Esophagus squamous epithelium (tissue), 5 donors: ENCODE measurements at regions not wholly inside any gene's neighbourhood (a gene's known extent, or its start where the extent isn't known, plus 50 kb on each side); places are given as distances from the start of the nearest gene placed in this dataset.

Experiments
- DNase-seq: peaks from one replicate; lab custom pipeline; 2025; lab: John Stamatoyannopoulos, UW
- H3K27ac ChIP-seq, 4 donors: fragments of 200-600 bp; sonication (generic); one replicate each; pipeline ENCODE4 v1.5.1; 2016 to 2019; ENCODE audit warnings: mild to moderate bottlenecking in 1 of 4
- H3K27me3 ChIP-seq, 4 donors: fragments of 200-600 bp; sonication (generic); 1 replicate in 3 of 4; 2 replicates in 1 of 4; pipeline versions ENCODE4 v1.5.1 to v1.6.0; 2017 to 2021; ENCODE audit warnings: antibody characterized with exemption in 1 of 4
- H3K36me3 ChIP-seq, 3 donors: fragments of 200-600 bp; sonication (generic); one replicate each; pipeline ENCODE4 v1.5.1; 2016 to 2019
- H3K4me1 ChIP-seq, 3 donors: fragments of 200-600 bp; sonication (generic); one replicate each; pipeline ENCODE4 v1.5.1; 2017 to 2019
- H3K4me3 ChIP-seq, 4 donors: fragments of 200-600 bp; sonication (generic); 1 replicate in 3 of 4; 2 replicates in 1 of 4; pipeline ENCODE4 v1.5.1; 2016 to 2019; ENCODE audit warnings: mild to moderate bottlenecking in 2 of 4, moderate library complexity in 1 of 4
- H3K9me3 ChIP-seq, 3 donors: fragments of 200-600 bp; sonication (generic); one replicate each; pipeline ENCODE4 v1.5.1; 2016 to 2019
- POLR2A ChIP-seq, 4 donors: fragments of 450-650 bp; IDR thresholded peaks; one replicate each; pipeline ENCODE4 v1.6.1; 2017; ENCODE audit warnings: antibody characterized with exemption in 4 of 4, mild to moderate bottlenecking in 4 of 4, moderate library complexity in 3 of 4
- WGBS, 2 donors: methylation state at CpG; one replicate each; pipeline ENCODE4 v1.1.5; 2018; 5-methylcytosine and 5-hydroxymethylcytosine counted together
- intact Hi-C: fragments of 100-400 bp; cut with DNase I; formaldehyde crosslinking; loops from one replicate; pipeline ENCODE4 v1.15.0; 2022
- TF ChIP-seq, protein P1 (sequence below), 6 experiments: fragments of 450-650 bp in 4 of 6; fragments of 200-600 bp in 2 of 6; sonication (generic) in 2 of 6; IDR thresholded peaks; one replicate each; pipeline ENCODE4 v1.5.1; 2016 to 2019; ENCODE audit warnings: antibody characterized with exemption in 6 of 6, mild to moderate bottlenecking in 4 of 6, moderate library complexity in 4 of 6
- donor health status: DM: yes; HTN: yes; CAD: no.

DNA sequence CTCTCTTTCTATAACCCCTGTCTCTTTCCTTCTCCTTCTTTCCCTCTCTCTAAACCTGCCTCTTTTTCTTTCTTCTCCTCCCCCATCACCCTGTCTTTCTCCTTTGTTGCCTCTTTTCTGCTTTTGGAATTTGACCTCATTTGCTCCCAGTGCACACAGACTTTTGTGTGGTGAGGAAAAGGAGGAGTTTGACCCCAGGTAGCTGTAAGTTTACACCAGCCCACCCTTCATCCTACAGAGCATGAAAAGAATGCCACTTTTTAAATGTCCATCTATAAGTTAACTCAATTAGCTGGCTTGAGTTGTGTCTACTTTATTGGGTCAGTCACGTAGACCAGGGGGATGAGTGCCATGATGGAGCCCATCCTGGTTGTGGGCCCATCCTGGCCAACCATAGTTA lies 146.8 kb upstream of the SLC38A2 start:
- TF ChIP-seq POLR2A (IDR thresholded peaks at IDR 0.05) = no peak
- TF ChIP-seq, protein P1, sequence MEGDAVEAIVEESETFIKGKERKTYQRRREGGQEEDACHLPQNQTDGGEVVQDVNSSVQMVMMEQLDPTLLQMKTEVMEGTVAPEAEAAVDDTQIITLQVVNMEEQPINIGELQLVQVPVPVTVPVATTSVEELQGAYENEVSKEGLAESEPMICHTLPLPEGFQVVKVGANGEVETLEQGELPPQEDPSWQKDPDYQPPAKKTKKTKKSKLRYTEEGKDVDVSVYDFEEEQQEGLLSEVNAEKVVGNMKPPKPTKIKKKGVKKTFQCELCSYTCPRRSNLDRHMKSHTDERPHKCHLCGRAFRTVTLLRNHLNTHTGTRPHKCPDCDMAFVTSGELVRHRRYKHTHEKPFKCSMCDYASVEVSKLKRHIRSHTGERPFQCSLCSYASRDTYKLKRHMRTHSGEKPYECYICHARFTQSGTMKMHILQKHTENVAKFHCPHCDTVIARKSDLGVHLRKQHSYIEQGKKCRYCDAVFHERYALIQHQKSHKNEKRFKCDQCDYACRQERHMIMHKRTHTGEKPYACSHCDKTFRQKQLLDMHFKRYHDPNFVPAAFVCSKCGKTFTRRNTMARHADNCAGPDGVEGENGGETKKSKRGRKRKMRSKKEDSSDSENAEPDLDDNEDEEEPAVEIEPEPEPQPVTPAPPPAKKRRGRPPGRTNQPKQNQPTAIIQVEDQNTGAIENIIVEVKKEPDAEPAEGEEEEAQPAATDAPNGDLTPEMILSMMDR (IDR thresholded peaks at IDR 0.05) = no peak
- intact Hi-C loops = no loop called here
- 90 to 94% methylated on average over 1 of the region's 1 CpG for WGBS, 2 donors
- no peak for DNase-seq
- Histone ChIP-seq H3K27me3 (no peaks in the 10 kb centered on the region), H3K4me3 (no peak overlapping the region), H3K27ac (peak overlapping the region; percentile 16 to 81 (median 76)), H3K4me1 (peaks cover 16 to 79% (median 31%) of the 10 kb centered on the region in 3 donors), H3K36me3 (no peaks in the 10 kb centered on the region), H3K9me3 (no peaks in the 10 kb centered on the region)

DNA sequence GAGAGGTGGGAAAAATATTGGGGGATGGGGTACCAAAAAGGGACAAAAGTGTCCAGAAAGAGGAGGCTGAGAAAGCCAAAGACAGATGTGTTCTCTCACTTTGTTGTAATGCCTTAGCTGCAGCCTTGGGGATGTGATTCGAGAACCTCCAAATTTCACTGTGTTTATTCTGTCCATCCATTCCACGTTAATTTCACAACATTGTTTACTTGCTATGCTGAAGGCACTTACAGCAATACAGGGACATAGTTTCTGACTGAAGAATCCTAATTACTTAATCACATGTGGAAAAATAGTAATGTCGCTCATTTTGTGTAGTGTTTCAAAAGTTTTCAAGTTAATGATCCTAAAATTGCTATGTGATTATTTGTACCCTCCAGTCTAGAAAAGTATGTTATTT lies 146.2 kb upstream of the SLC38A2 start:
- H3K36me3 ChIP-seq = no peaks in the 10 kb centered on the region
- intact Hi-C loops = no loop called here
- H3K27me3 ChIP-seq = no peaks in the 10 kb centered on the region
- TF ChIP-seq, protein P1 (IDR thresholded peaks at IDR 0.05) = no peak
- no peak for TF ChIP-seq POLR2A (IDR thresholded peaks at IDR 0.05)
- WGBS, 2 donors = 62 to 92% methylated on average over 3 of the region's 3 CpGs
- no peak overlapping the region for H3K4me3 ChIP-seq
- no peaks in the 10 kb centered on the region for H3K9me3 ChIP-seq
- H3K27ac ChIP-seq = peak overlapping the region; percentile 16 to 80 (median 61)
- no peak for DNase-seq
- peaks cover 12 to 72% (median 24%) of the 10 kb centered on the region in 3 donors for H3K4me1 ChIP-seq

DNA sequence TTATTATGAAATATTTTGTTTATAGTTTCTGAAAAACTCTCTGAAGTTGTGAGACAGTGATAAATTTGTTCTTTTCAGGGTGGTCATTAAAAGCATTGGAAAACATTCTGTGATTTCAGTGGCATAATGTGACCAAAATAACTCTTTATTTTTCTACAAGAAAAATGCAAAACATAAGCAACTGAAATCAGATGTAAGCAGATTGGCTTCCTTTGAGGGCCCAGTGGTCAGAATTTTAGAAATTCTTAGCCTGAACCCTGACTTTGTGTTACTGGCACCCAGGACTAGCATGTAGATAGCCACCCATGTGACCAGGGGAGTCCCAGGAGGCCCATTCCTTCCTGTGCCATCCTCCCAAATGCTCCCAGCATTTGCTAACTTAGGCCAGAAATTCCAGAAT lies 145.6 kb upstream of the SLC38A2 start:
- no peaks in the 10 kb centered on the region for H3K9me3 ChIP-seq
- no peaks in the 10 kb centered on the region for H3K27me3 ChIP-seq
- H3K27ac ChIP-seq = peak overlapping the region in 3 of 4 donors; percentile 35 to 80 (median 72)
- TF ChIP-seq, protein P1 (IDR thresholded peaks at IDR 0.05) = no peak
- no peak for TF ChIP-seq POLR2A (IDR thresholded peaks at IDR 0.05)
- intact Hi-C loops = no loop called here
- H3K36me3 ChIP-seq = no peaks in the 10 kb centered on the region
- H3K4me3 ChIP-seq = no peak overlapping the region
- no peak for DNase-seq
- peaks cover 8 to 66% (median 21%) of the 10 kb centered on the region in 3 donors for H3K4me1 ChIP-seq

DNA sequence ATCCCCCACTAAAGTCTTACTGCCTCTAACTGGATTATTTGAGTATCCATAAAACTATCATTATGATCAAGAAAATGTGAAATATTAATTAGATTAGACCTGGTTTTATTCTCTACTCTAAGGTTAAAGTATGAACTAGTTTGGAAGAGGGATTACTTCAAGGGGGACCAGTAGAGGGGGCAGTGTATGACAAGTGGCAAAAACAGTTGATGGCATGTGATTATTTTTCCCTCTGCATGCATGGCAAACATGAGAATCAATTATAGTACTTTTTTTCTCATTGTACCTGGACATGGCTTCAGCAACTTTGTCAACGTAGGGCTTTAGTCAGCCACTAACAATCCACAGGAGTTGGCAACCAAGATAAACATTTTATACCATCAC lies 145.0 kb upstream of the SLC38A2 start:
- H3K4me3 ChIP-seq = no peak overlapping the region
- WGBS, 2 donors = 87 to 90% methylated on average over 1 of the region's 1 CpG
- no peak for DNase-seq
- no peaks in the 10 kb centered on the region for H3K36me3 ChIP-seq
- peak overlapping the region; percentile 11 to 60 (median 29) for H3K27ac ChIP-seq
- no peaks in the 10 kb centered on the region for H3K27me3 ChIP-seq
- TF ChIP-seq POLR2A (IDR thresholded peaks at IDR 0.05) = no peak
- TF ChIP-seq, protein P1 (IDR thresholded peaks at IDR 0.05) = no peak
- H3K9me3 ChIP-seq = no peaks in the 10 kb centered on the region
- peaks cover 8 to 61% (median 18%) of the 10 kb centered on the region in 3 donors for H3K4me1 ChIP-seq
- intact Hi-C loops = no loop called here

DNA sequence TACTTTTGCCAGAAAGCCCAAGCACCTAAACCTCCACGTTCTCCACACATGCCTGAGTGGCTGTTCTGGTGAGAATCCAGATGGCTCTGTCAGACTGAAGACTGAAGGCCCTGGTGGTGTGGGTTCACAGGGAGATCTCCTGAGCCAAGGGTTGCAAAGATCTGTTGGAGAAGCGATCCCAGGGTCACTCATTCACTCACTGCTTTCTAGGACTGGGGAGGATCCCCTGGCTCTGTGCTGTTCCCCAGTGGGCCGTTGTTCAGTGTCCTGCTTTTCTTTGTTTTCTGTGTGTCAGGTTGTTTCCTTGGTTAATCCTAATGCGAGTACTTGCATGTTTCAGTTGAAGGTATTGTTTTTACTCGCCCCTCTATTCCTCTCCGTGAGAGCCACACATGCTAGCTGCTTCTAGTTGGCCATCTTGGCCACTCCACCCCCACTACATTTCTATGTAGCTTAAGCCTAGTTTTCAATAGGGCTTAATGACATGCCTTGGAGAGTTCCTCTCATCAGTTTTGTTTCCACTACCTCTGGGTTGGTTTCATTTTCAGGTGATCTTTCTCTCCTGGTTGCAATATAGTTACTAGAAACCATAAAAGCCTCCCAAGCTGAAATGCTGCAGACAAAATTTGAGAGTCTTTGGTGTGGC lies 144.5 kb upstream of the SLC38A2 start:
- Histone ChIP-seq H3K9me3 (no peaks in the 10 kb centered on the region), H3K27ac (peak overlapping the region; percentile 11 to 60 (median 30)), H3K27me3 (no peaks in the 10 kb centered on the region), H3K36me3 (no peaks in the 10 kb centered on the region), H3K4me1 (peaks cover 4 to 56% (median 18%) of the 10 kb centered on the region in 3 donors), H3K4me3 (no peak overlapping the region)
- no peak for DNase-seq
- 41 to 44% methylated on average over 5 of the region's 6 CpGs for WGBS, 2 donors
- intact Hi-C loops = no loop called here
- TF ChIP-seq POLR2A (IDR thresholded peaks at IDR 0.05) = no peak
- TF ChIP-seq, protein P1 (IDR thresholded peaks at IDR 0.05) = no peak
